Smooth muscle cell of the brain vasculature (primary cell): ENCODE measurements at regions not wholly inside any gene's neighbourhood (a gene's known extent, or its start where the extent isn't known, plus 50 kb on each side); places are given as distances from the start of the nearest gene placed in this dataset.

Experiments
- DNase-seq: peaks from one replicate; pipeline ENCODE4 v3.0.0-alpha.2; 2012; ENCODE audit warnings: low read depth, low spot score

GRCh38 chr1:57727121-57727520 is 303.3 kb upstream of the DAB1 start:
- DNase-seq: no peak

- DNase-seq: no peak
These were observed 301.5 kb upstream of the DAB1 start for GRCh38 chr1:57725318-57725717.

GRCh38 chr1:57724535-57724934 is 300.7 kb upstream of the DAB1 start:
- no peak for DNase-seq

- DNase-seq: no peak
These were observed 298.6 kb upstream of the DAB1 start for GRCh38 chr1:57722285-57722978.

GRCh38 chr1:57721001-57721400 is 297.1 kb upstream of the DAB1 start:
- no peak for DNase-seq

GRCh38 chr1:57719274-57719673 is 295.4 kb upstream of the DAB1 start:
- no peak for DNase-seq

- DNase-seq: no peak
These were observed 289.6 kb upstream of the DAB1 start for GRCh38 chr1:57713501-57713900.

GRCh38 chr1:57712846-57713245 is 289.0 kb upstream of the DAB1 start:
- DNase-seq: no peak

GRCh38 chr1:57711326-57711725 is 287.5 kb upstream of the DAB1 start:
- no peak for DNase-seq

- no peak for DNase-seq
These were observed 283.8 kb upstream of the DAB1 start for GRCh38 chr1:57707631-57708030.

GRCh38 chr1:57704811-57705210 is 281.0 kb upstream of the DAB1 start:
- DNase-seq: no peak

GRCh38 chr1:57704231-57704630 is 280.4 kb upstream of the DAB1 start:
- no peak for DNase-seq

- DNase-seq: no peak
These were observed 273.0 kb upstream of the DAB1 start for GRCh38 chr1:57696904-57697303.

GRCh38 chr1:57696043-57696442 is 272.2 kb upstream of the DAB1 start:
- no peak for DNase-seq

- DNase-seq: no peak
These were observed 262.4 kb upstream of the DAB1 start for GRCh38 chr1:57686306-57686705.

GRCh38 chr1:57683037-57683942 is 259.4 kb upstream of the DAB1 start:
- no peak for DNase-seq

- no peak for DNase-seq
These were observed 254.3 kb upstream of the DAB1 start for GRCh38 chr1:57678138-57678537.

GRCh38 chr1:57675776-57676175 is 251.9 kb upstream of the DAB1 start:
- no peak for DNase-seq

- no peak for DNase-seq
These were observed 250.9 kb upstream of the DAB1 start for GRCh38 chr1:57674801-57675200.

- DNase-seq: no peak
These were observed 248.7 kb upstream of the DAB1 start for GRCh38 chr1:57672346-57673140.

- DNase-seq: no peak
These were observed 247.9 kb upstream of the DAB1 start for GRCh38 chr1:57671750-57672149.

GRCh38 chr1:57659804-57660203 is 235.9 kb upstream of the DAB1 start:
- no peak for DNase-seq
